CD14-positive monocyte (primary cell): ENCODE measurements at regions not wholly inside any gene's neighbourhood (a gene's known extent, or its start where the extent isn't known, plus 50 kb on each side); places are given as distances from the start of the nearest gene placed in this dataset.

Experiments
- DNase-seq, 3 donors: peaks; one replicate each; pipeline ENCODE4 v3.0.0-alpha.2; 2011 to 2022
- H2AFZ ChIP-seq: 2 replicates; pipeline ENCODE4 v1.6.0; 2012; ENCODE audit warnings: mild to moderate bottlenecking, low read depth, low read length, inconsistent platforms; ENCODE audit not compliant: insufficient read depth, poor library complexity, severe bottlenecking
- H3K27ac ChIP-seq, 2 donors: 1 replicate in 1 of 2; 2 replicates in 1 of 2; pipeline ENCODE4 v1.5.1; 2012 to 2013; ENCODE audit warnings: low read length in 2 of 2, control low read depth in 1 of 2, inconsistent platforms in 1 of 2, low read depth in 1 of 2, mild to moderate bottlenecking in 1 of 2
- H3K27me3 ChIP-seq, 2 donors: one replicate each; pipeline versions ENCODE4 v1.6.0 to v1.6.1; 2011 to 2013; ENCODE audit warnings: low read length in 2 of 2; ENCODE audit not compliant: control insufficient read depth in 2 of 2, insufficient read depth in 2 of 2
- H3K36me3 ChIP-seq, 2 donors: replicated peaks in 1 of 2; 1 replicate in 1 of 2; 2 replicates in 1 of 2; pipeline versions ENCODE4 v1.5.1 to v1.6.1; 2012 to 2013; ENCODE audit warnings: low read length in 2 of 2, control low read depth in 1 of 2, inconsistent platforms in 1 of 2, mild to moderate bottlenecking in 1 of 2; ENCODE audit not compliant: insufficient read depth in 2 of 2, control insufficient read depth in 1 of 2
- H3K4me1 ChIP-seq, 2 donors: 1 replicate in 1 of 2; 2 replicates in 1 of 2; pipeline versions ENCODE4 v1.5.1 to v1.6.1; 2012 to 2013; ENCODE audit warnings: low read length in 2 of 2, control low read depth in 1 of 2, inconsistent platforms in 1 of 2, mild to moderate bottlenecking in 1 of 2, moderate library complexity in 1 of 2; ENCODE audit not compliant: insufficient read depth in 2 of 2, control insufficient read depth in 1 of 2
- H3K4me2 ChIP-seq: replicated peaks from 2 replicates; pipeline ENCODE3; 2012; ENCODE audit warnings: low read length, moderate library complexity, mild to moderate bottlenecking; ENCODE audit not compliant: poor library complexity, severe bottlenecking; ENCODE audit errors: extremely low read depth
- H3K4me3 ChIP-seq, 3 experiments: fragments of 200-600 bp in 1 of 3; sonication (generic) in 1 of 3; replicated peaks in 1 of 3; 1 replicate in 2 of 3; 2 replicates in 1 of 3; pipeline ENCODE4 v1.5.1; 2011 to 2013; ENCODE audit warnings: low read length in 3 of 3, mild to moderate bottlenecking in 3 of 3, control low read depth in 2 of 3, low read depth in 2 of 3, inconsistent platforms in 1 of 3, moderate library complexity in 1 of 3
- H3K79me2 ChIP-seq: 2 replicates; pipeline ENCODE4 v1.6.0; 2012; ENCODE audit warnings: mild to moderate bottlenecking, control low read depth, inconsistent platforms, low read length, moderate library complexity; ENCODE audit not compliant: insufficient read depth
- H3K9ac ChIP-seq: 2 replicates; pipeline ENCODE4 v1.6.0; 2017; ENCODE audit warnings: low read length, mild to moderate bottlenecking; ENCODE audit not compliant: insufficient read depth, poor library complexity, severe bottlenecking
- H3K9me3 ChIP-seq, 2 donors: replicated peaks in 1 of 2; 1 replicate in 1 of 2; 2 replicates in 1 of 2; pipeline versions ENCODE4 v1.5.1 to v1.6.1; 2012 to 2013; ENCODE audit warnings: low read length in 2 of 2, control low read depth in 1 of 2; ENCODE audit not compliant: control insufficient read depth in 1 of 2, insufficient read depth in 1 of 2
- H4K20me1 ChIP-seq: 2 replicates; pipeline ENCODE4 v1.6.0; 2012; ENCODE audit warnings: mild to moderate bottlenecking, low read length, control low read depth, moderate library complexity; ENCODE audit not compliant: insufficient read depth
- H3K27ac Mint-ChIP-seq, 7 donors: one replicate each; pipeline ENCODE4 v1.8.0; 2020; ENCODE audit warnings: mild to moderate bottlenecking in 7 of 7, mixed read lengths in 7 of 7, moderate library complexity in 6 of 7, inconsistent platforms in 2 of 7
- H3K27me3 Mint-ChIP-seq, 3 donors: one replicate each; pipeline ENCODE4 v1.8.0; 2021 to 2022; ENCODE audit warnings: low read depth in 3 of 3, mild to moderate bottlenecking in 3 of 3, mixed read lengths in 3 of 3, moderate library complexity in 3 of 3, inconsistent platforms in 1 of 3
- H3K36me3 Mint-ChIP-seq, 2 donors: one replicate each; pipeline ENCODE4 v1.8.0; 2020; ENCODE audit warnings: mixed read lengths in 2 of 2, inconsistent platforms in 1 of 2, mild to moderate bottlenecking in 1 of 2
- H3K4me1 Mint-ChIP-seq: one replicate; pipeline ENCODE4 v1.8.0; 2020; ENCODE audit warnings: mild to moderate bottlenecking, mixed read lengths
- H3K4me3 Mint-ChIP-seq, 2 donors: one replicate each; pipeline ENCODE4 v1.8.0; 2020; ENCODE audit warnings: mild to moderate bottlenecking in 2 of 2, mixed read lengths in 2 of 2, moderate library complexity in 1 of 2
- H3K9me3 Mint-ChIP-seq, 7 donors: one replicate each; pipeline ENCODE4 v1.8.0; 2020 to 2022; ENCODE audit warnings: mixed read lengths in 7 of 7, mild to moderate bottlenecking in 6 of 7, moderate library complexity in 6 of 7, inconsistent platforms in 2 of 7
- CTCF ChIP-seq: fragments of 200-600 bp; IDR thresholded peaks from one replicate; pipeline ENCODE4 v1.8.0; 2022; ENCODE audit warnings: antibody characterized with exemption, mild to moderate bottlenecking
- WGBS: methylation state at CpG from one replicate; pipeline ENCODE4 v1.1.5; 2013; ENCODE audit warnings: missing lambda C conversion rate; ENCODE audit not compliant: insufficient coverage; 5-methylcytosine and 5-hydroxymethylcytosine counted together
- intact Hi-C, 2 donors: fragments of 100-400 bp; cut with micrococcal nuclease; formaldehyde crosslinking; loops; one replicate each; pipeline versions ENCODE4 v1.15.0 to v1.15.1; 2023

- Histone ChIP-seq H3K4me2 (no peak overlapping the region), H3K27me3 (no peaks in the 10 kb centered on the region), H3K36me3 (no peaks in the 10 kb centered on the region), H3K4me3 (no peak overlapping the region), H4K20me1 (no peaks in the 10 kb centered on the region), H3K4me1 (peaks cover 0 to 5% of the 10 kb centered on the region in 2 donors), H3K9ac (no peak overlapping the region), H3K79me2 (no peaks in the 10 kb centered on the region), H3K27ac (no peak overlapping the region), H3K9me3 (peaks cover 0 to 2% of the 10 kb centered on the region in 2 donors), H2AFZ (no peak overlapping the region)
- Mint-ChIP-seq H3K4me3 (no peak overlapping the region), H3K4me1 (peaks cover 7% of the 10 kb centered on the region), H3K36me3 (no peaks in the 10 kb centered on the region), H3K27me3 (peaks cover 3 to 10% (median 5%) of the 10 kb centered on the region in 3 donors), H3K27ac (no peak overlapping the region), H3K9me3 (peaks cover 0 to 13% (median 6%) of the 10 kb centered on the region in 7 donors)
- TF ChIP-seq CTCF, result no peak
- no CpG with 5 or more reads among the region's 1 CpG for WGBS
- intact Hi-C loops, result no loop called here
- DNase-seq, result no peak
Observed at GRCh38 chr10:75331081-75331480, 70.5 kb downstream of the ZNF503 start.

- Mint-ChIP-seq H3K27me3 (peaks cover 3 to 15% (median 8%) of the 10 kb centered on the region in 3 donors), H3K4me3 (no peak overlapping the region), H3K9me3 (peaks cover 0 to 8% (median 3%) of the 10 kb centered on the region in 7 donors), H3K36me3 (no peaks in the 10 kb centered on the region), H3K4me1 (no peaks in the 10 kb centered on the region), H3K27ac (no peak overlapping the region)
- H3K27me3 ChIP-seq, result no peaks in the 10 kb centered on the region
- H3K4me3 ChIP-seq, result no peak overlapping the region
- no peak overlapping the region for H3K9ac ChIP-seq
- H3K9me3 ChIP-seq, result no peaks in the 10 kb centered on the region
- H3K4me2 ChIP-seq, result no peak overlapping the region
- no peak overlapping the region for H2AFZ ChIP-seq
- no peaks in the 10 kb centered on the region for H3K36me3 ChIP-seq
- no peaks in the 10 kb centered on the region for H3K4me1 ChIP-seq
- no CpG with 5 or more reads among the region's 2 CpGs for WGBS
- H3K27ac ChIP-seq, result no peak overlapping the region
- DNase-seq, result no peak
- TF ChIP-seq CTCF, result no peak
- intact Hi-C loops, result no loop called here
- no peaks in the 10 kb centered on the region for H4K20me1 ChIP-seq
- H3K79me2 ChIP-seq, result no peaks in the 10 kb centered on the region
Observed at GRCh38 chr10:75329190-75329745, 72.3 kb downstream of the ZNF503 start.
